ENCODE measurements at regions not wholly inside any gene's neighbourhood (a gene's known extent, or its start where the extent isn't known, plus 50 kb on each side); places are given as distances from the start of the nearest gene placed in this dataset.

GRCh38 chr3:187935623-187936156 is 190.4 kb upstream of the BCL6 start:
- peak; percentile 35 to 48 for DNase-seq

- no peak for DNase-seq
Measured at GRCh38 chr3:187936676-187937075, 191.4 kb upstream of the BCL6 start.

- no peak for DNase-seq
Measured at GRCh38 chr3:187939891-187940290, 194.6 kb upstream of the BCL6 start.

GRCh38 chr3:187941135-187941847 is 196.0 kb upstream of the BCL6 start:
- no peak for DNase-seq

- no peak for DNase-seq
Measured at GRCh38 chr3:187941848-187942194, 196.6 kb upstream of the BCL6 start.

GRCh38 chr3:187942658-187943241 is 197.5 kb upstream of the BCL6 start:
- no peak for DNase-seq

- no peak for DNase-seq
Measured at GRCh38 chr3:187943677-187944389, 198.6 kb upstream of the BCL6 start.

- no peak for DNase-seq
Measured at GRCh38 chr3:187944390-187945179, 199.3 kb upstream of the BCL6 start.

- DNase-seq = no peak
Measured at GRCh38 chr3:187945374-187945773, 200.1 kb upstream of the BCL6 start.

- no peak for DNase-seq
Measured at GRCh38 chr3:187946163-187946691, 201.0 kb upstream of the BCL6 start.

- DNase-seq = no peak
Measured at GRCh38 chr3:187946981-187947380, 201.7 kb upstream of the BCL6 start.

- DNase-seq = no peak
Measured at GRCh38 chr3:187947927-187948682, 202.8 kb upstream of the BCL6 start.

- DNase-seq = no peak
Measured at GRCh38 chr3:187949093-187949820, 204.0 kb upstream of the BCL6 start.

- DNase-seq = no peak
Measured at GRCh38 chr3:187950671-187951070, 203.3 kb upstream of the LPP start.

- DNase-seq = peak in 1 of 2 donors; percentile 36
Measured at GRCh38 chr3:187951452-187952190, 202.3 kb upstream of the LPP start.

GRCh38 chr3:187952849-187953248 is 201.1 kb upstream of the LPP start:
- DNase-seq = no peak

GRCh38 chr3:187954516-187954872 is 199.5 kb upstream of the LPP start:
- DNase-seq = no peak

GRCh38 chr3:187954873-187955586 is 198.9 kb upstream of the LPP start:
- DNase-seq = no peak

- DNase-seq = no peak
Measured at GRCh38 chr3:187955587-187955952, 198.4 kb upstream of the LPP start.

GRCh38 chr3:187957165-187957581 is 196.8 kb upstream of the LPP start:
- DNase-seq = no peak
